Astrocyte of the spinal cord (primary cell): ENCODE measurements at regions not wholly inside any gene's neighbourhood (a gene's known extent, or its start where the extent isn't known, plus 50 kb on each side); places are given as distances from the start of the nearest gene placed in this dataset.

Source experiments
- DNase-seq: peaks from one replicate; pipeline ENCODE4 v3.0.0; 2011; ENCODE audit warnings: low read depth, low spot score
- H3K4me3 ChIP-seq: 2 replicates; pipeline ENCODE4 v1.5.1; 2011; ENCODE audit warnings: low read depth, mild to moderate bottlenecking, low read length, moderate library complexity
- CTCF ChIP-seq: IDR thresholded peaks from 2 replicates; pipeline ENCODE4 v1.5.1; 2012; ENCODE audit warnings: low read depth, mild to moderate bottlenecking, low read length, inconsistent platforms
- in situ Hi-C: cut with HindIII; loops from 2 replicates; pipeline ENCODE4 v1.10.0; 2017; ENCODE audit warnings: low sequenced_read_pairs

- H3K4me3 ChIP-seq = no peak overlapping the region
- in situ Hi-C loops = no loop called here
- no peak for TF ChIP-seq CTCF
- no peak for DNase-seq
Measured at GRCh38 chr5:123269851-123270250, 153.4 kb downstream of the CEP120 start.

GRCh38 chr5:123269436-123269835, 153.8 kb downstream of the CEP120 start:
- no peak overlapping the region for H3K4me3 ChIP-seq
- in situ Hi-C loops = no loop called here
- DNase-seq = no peak
- no peak for TF ChIP-seq CTCF

- DNase-seq = no peak
- H3K4me3 ChIP-seq = no peak overlapping the region
- in situ Hi-C loops = no loop called here
- no peak for TF ChIP-seq CTCF
Measured at GRCh38 chr5:123266365-123266764, 156.8 kb downstream of the CEP120 start.

- no peak overlapping the region for H3K4me3 ChIP-seq
- in situ Hi-C loops = no loop called here
- peak; percentile 13 for DNase-seq
- TF ChIP-seq CTCF = no peak
Measured at GRCh38 chr5:123265551-123265950, 157.7 kb downstream of the CEP120 start.

- H3K4me3 ChIP-seq = no peak overlapping the region
- DNase-seq = no peak
- in situ Hi-C loops = no loop called here
- TF ChIP-seq CTCF = no peak
Measured at GRCh38 chr5:123264394-123264793, 158.8 kb downstream of the CEP120 start.

- H3K4me3 ChIP-seq = no peak overlapping the region
- in situ Hi-C loops = no loop called here
- no peak for TF ChIP-seq CTCF
- no peak for DNase-seq
Measured at GRCh38 chr5:123263859-123264258, 159.3 kb downstream of the CEP120 start.

GRCh38 chr5:123262216-123262823, 160.9 kb downstream of the CEP120 start:
- H3K4me3 ChIP-seq = no peak overlapping the region
- no peak for DNase-seq
- in situ Hi-C loops = no loop called here
- TF ChIP-seq CTCF = no peak
